ENCODE measurements at regions not wholly inside any gene's neighbourhood (a gene's known extent, or its start where the extent isn't known, plus 50 kb on each side); places are given as distances from the start of the nearest gene placed in this dataset.

GRCh38 chr9:107614765-107615164, 125.2 kb upstream of the KLF4 start:
- TF ChIP-seq RAD21 (IDR thresholded peaks at IDR 0.05) (no peak), YY1 (IDR thresholded peaks at IDR 0.05) (no peak), CTCF (IDR thresholded peaks at IDR 0.05; ENCODE audit: low read depth, low read length, missing input control) (no peak), GABPA (IDR thresholded peaks at IDR 0.05 in 1 of 2, conservative IDR thresholded peaks at IDR 0.05 in 1 of 2) (no peak), TAF1 (conservative IDR thresholded peaks at IDR 0.05) (no peak), ATF3 (IDR thresholded peaks at IDR 0.05) (no peak), EGR1 (IDR thresholded peaks at IDR 0.05; ENCODE audit: low read depth in 2 of 2) (no peak), MAX (IDR thresholded peaks at IDR 0.05) (no peak), SP1 (IDR thresholded peaks at IDR 0.05) (no peak), REST (IDR thresholded peaks at IDR 0.05) (no peak), NR2F2 (IDR thresholded peaks at IDR 0.05) (no peak)
